ENCODE measurements at regions not wholly inside any gene's neighbourhood (a gene's known extent, or its start where the extent isn't known, plus 50 kb on each side); places are given as distances from the start of the nearest gene placed in this dataset.

DNA sequence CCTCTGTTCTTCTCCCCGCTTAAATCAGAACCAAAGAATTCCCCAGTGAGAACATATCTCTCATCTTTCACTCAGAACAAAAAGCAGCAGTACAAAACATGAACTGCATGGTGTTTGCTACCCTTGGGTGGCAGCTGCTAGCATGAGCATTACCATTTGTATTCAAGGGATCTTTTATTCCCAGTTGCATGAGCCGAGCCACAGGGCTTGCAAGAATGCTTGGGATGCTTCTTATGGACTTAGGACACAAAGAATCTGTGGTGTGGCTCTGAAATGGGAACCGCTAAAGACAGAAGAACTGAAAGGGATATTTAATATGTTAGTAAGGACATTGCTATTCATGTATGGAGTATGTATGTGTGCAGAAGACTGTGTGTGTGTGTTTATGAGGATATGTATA lies 190.6 kb downstream of the TMX1 start:
- Mint-ChIP-seq H3K4me1 (ENCODE audit: unreplicated experiment) (peaks cover 31% of the 10 kb centered on the region), H3K9me3 (no peaks in the 10 kb centered on the region), H3K27me3 (no peaks in the 10 kb centered on the region), H3K36me3 (no peaks in the 10 kb centered on the region), H3K27ac (peak overlapping the region; percentile 13), H3K4me3 (peak overlapping the region; percentile 47)
- TF ChIP-seq, protein P1, sequence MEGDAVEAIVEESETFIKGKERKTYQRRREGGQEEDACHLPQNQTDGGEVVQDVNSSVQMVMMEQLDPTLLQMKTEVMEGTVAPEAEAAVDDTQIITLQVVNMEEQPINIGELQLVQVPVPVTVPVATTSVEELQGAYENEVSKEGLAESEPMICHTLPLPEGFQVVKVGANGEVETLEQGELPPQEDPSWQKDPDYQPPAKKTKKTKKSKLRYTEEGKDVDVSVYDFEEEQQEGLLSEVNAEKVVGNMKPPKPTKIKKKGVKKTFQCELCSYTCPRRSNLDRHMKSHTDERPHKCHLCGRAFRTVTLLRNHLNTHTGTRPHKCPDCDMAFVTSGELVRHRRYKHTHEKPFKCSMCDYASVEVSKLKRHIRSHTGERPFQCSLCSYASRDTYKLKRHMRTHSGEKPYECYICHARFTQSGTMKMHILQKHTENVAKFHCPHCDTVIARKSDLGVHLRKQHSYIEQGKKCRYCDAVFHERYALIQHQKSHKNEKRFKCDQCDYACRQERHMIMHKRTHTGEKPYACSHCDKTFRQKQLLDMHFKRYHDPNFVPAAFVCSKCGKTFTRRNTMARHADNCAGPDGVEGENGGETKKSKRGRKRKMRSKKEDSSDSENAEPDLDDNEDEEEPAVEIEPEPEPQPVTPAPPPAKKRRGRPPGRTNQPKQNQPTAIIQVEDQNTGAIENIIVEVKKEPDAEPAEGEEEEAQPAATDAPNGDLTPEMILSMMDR (conservative IDR thresholded peaks at IDR 0.05) = no peak
- DNase-seq (ENCODE audit: extremely low spot score, unreplicated experiment) = no peak

DNA sequence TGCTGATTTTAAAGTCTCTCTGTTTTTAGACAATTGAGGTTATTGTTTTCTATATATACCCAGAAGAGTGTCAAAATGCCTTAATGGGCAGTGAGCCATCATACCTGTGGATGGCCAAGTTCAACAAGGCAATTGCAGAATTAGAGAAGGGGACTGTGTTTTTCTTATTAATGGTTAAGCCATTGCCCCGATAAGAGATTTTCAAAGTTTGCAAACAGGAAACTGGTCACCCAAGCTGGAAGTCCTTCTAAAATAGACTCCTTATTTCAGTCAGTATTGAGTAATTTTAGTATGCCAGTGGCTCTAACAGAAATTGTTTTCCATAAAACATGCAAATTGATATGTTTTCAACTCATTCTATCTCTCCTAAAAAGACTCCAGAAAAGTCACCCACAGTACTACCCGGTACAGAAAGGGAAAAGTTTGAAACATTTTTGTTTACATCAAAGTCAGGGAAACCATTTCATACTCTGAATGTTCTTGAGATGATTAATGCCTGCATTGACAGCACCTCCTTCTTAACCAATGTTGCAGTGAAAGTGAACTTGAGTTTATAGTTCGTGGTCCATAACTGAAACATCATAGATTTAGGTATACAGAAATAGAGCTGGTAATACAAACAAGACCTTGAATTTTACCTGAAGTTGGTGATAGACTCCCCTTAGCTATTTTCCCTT lies 191.1 kb downstream of the TMX1 start:
- peak overlapping the region; percentile 47 for H3K4me3 Mint-ChIP-seq
- H3K27ac Mint-ChIP-seq = peak overlapping the region; percentile 13
- TF ChIP-seq, protein P1 (conservative IDR thresholded peaks at IDR 0.05) = no peak
- DNase-seq (ENCODE audit: extremely low spot score, unreplicated experiment) = no peak
- H3K27me3 Mint-ChIP-seq = no peaks in the 10 kb centered on the region
- H3K4me1 Mint-ChIP-seq (ENCODE audit: unreplicated experiment) = peaks cover 31% of the 10 kb centered on the region
- H3K9me3 Mint-ChIP-seq = no peaks in the 10 kb centered on the region
- no peaks in the 10 kb centered on the region for H3K36me3 Mint-ChIP-seq

DNA sequence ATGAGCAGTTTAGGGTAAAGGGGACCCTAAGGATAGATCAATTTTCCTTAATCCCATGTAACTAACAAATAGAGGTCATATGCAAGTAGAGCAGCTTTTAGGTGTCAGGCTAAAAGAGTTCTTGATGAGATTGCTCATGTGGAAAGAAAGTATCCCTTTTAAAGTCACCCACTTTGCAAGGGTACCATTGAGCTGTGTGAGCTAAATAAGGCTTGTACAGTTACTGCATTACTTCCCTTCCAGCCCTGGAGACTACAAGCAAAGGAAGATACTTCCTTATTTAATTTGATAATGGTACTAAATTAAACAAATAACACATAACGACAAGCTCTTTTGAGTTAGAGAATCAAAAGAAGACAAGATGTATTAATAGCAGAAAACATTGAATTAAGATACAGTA lies 191.7 kb downstream of the TMX1 start:
- TF ChIP-seq, protein P1 (conservative IDR thresholded peaks at IDR 0.05) = no peak
- H3K27me3 Mint-ChIP-seq = no peaks in the 10 kb centered on the region
- H3K4me3 Mint-ChIP-seq = no peak overlapping the region
- DNase-seq (ENCODE audit: extremely low spot score, unreplicated experiment) = no peak
- no peaks in the 10 kb centered on the region for H3K9me3 Mint-ChIP-seq
- H3K4me1 Mint-ChIP-seq (ENCODE audit: unreplicated experiment) = peaks cover 31% of the 10 kb centered on the region
- H3K27ac Mint-ChIP-seq = no peak overlapping the region
- no peaks in the 10 kb centered on the region for H3K36me3 Mint-ChIP-seq

DNA sequence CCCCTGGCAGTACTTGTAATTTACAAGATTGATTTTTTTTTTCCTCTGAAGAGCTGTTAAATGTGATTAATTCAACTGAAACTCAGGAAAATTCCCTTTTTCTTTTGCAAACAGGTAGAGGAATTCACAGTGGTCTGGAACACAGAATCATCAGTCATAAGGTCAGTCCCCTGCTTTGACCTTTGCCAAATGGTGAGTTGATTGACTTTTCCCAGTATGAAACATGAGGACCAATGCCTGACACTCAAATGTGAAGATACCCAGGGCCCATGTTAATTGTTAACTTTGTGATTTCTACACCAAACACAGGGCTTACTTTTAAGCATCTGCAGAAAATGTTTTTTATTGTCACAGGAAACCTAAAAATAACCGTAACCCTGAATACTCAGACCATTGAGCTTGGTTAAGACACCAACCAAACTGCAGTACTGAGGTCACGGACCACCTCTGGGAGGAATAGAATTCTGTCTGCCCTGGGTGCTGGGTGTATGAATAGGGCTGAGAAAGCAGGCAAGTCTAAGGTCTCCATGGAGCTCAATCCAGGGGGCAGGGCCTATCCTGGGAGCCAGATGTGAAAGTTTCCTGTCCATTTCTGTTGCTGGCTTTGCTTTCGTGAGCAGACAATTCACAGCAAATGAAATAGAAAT lies 192.4 kb downstream of the TMX1 start:
- no peak for DNase-seq (ENCODE audit: extremely low spot score, unreplicated experiment)
- Mint-ChIP-seq H3K36me3 (no peaks in the 10 kb centered on the region), H3K27me3 (no peaks in the 10 kb centered on the region), H3K9me3 (no peaks in the 10 kb centered on the region), H3K4me1 (ENCODE audit: unreplicated experiment) (peaks cover 31% of the 10 kb centered on the region), H3K4me3 (no peak overlapping the region), H3K27ac (no peak overlapping the region)
- TF ChIP-seq, protein P1 (conservative IDR thresholded peaks at IDR 0.05) = no peak

DNA sequence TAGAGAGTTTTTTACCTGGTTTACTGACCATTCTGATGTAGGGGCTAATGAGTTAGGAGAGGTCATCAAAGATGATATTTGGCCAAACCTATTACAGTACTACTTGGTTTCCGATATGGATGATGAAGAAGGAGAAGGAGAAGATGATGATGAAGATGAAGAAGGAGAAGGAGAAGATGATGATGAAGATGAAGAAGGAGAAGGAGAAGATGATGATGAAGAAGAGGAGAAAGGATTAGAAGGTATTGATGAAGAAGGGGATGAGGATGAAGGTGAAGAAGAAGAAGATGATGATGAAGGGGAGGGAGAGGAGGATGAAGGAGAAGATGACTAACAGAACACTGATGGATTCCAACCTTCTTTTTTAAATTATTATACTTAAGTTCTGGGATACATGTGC lies 196.6 kb downstream of the TMX1 start:
- no peak overlapping the region for H3K27ac Mint-ChIP-seq
- TF ChIP-seq, protein P1 (conservative IDR thresholded peaks at IDR 0.05) = no peak

More for the DNA sequence above, 196.6 kb downstream of the TMX1 start:
- Mint-ChIP-seq H3K4me3 (no peak overlapping the region), H3K9me3 (no peaks in the 10 kb centered on the region), H3K36me3 (no peaks in the 10 kb centered on the region), H3K4me1 (ENCODE audit: unreplicated experiment) (peaks cover 12% of the 10 kb centered on the region), H3K27me3 (no peaks in the 10 kb centered on the region)
- DNase-seq (ENCODE audit: extremely low spot score, unreplicated experiment) = no peak
